MM.1S (cell line): ENCODE measurements at regions not wholly inside any gene's neighbourhood (a gene's known extent, or its start where the extent isn't known, plus 50 kb on each side); places are given as distances from the start of the nearest gene placed in this dataset.

Experiments
- DNase-seq: peaks from one replicate; pipeline ENCODE4 v3.0.0-alpha.2; 2015
- H2AFZ ChIP-seq: fragments of 300-600 bp; sonication (generic); 2 replicates; pipeline ENCODE4 v1.6.0; 2016; ENCODE audit warnings: antibody characterized with exemption, low read length
- H3F3A ChIP-seq: fragments of 300-600 bp; sonication (generic); 2 replicates; pipeline ENCODE4 v1.6.1; 2016; ENCODE audit warnings: mild to moderate bottlenecking, antibody characterized with exemption, low read length, moderate library complexity, mixed read lengths; ENCODE audit not compliant: insufficient read depth
- H3K27ac ChIP-seq: fragments of 300-600 bp; sonication (generic); 2 replicates; pipeline ENCODE4 v1.5.1; 2016; ENCODE audit warnings: mild to moderate bottlenecking, low read length
- H3K27me3 ChIP-seq: fragments of 300-600 bp; sonication (generic); replicated peaks from 2 replicates; pipeline ENCODE4 v1.6.0; 2016; ENCODE audit warnings: low read length; ENCODE audit not compliant: insufficient read depth
- H3K36me3 ChIP-seq: fragments of 300-600 bp; sonication (generic); replicated peaks from 2 replicates; pipeline ENCODE4 v1.6.1; 2016; ENCODE audit warnings: mild to moderate bottlenecking, low read length, mixed read lengths; ENCODE audit not compliant: insufficient read depth
- H3K4me1 ChIP-seq: fragments of 300-600 bp; sonication (generic); 2 replicates; pipeline ENCODE4 v1.6.1; 2016; ENCODE audit warnings: low read length, mixed read lengths
- H3K4me2 ChIP-seq: fragments of 300-600 bp; sonication (generic); 2 replicates; pipeline ENCODE4 v1.6.0; 2016; ENCODE audit warnings: low read depth, low read length
- H3K4me3 ChIP-seq: fragments of 300-600 bp; sonication (generic); 2 replicates; pipeline ENCODE4 v1.5.1; 2016; ENCODE audit warnings: low read length, mixed read lengths
- H3K79me2 ChIP-seq: fragments of 300-600 bp; sonication (generic); 2 replicates; pipeline ENCODE4 v1.6.1; 2016; ENCODE audit warnings: mixed run types, low read length, mixed read lengths
- H3K9ac ChIP-seq: fragments of 300-600 bp; sonication (generic); 2 replicates; pipeline ENCODE4 v1.6.1; 2016; ENCODE audit warnings: low read length, mixed read lengths
- H3K9me2 ChIP-seq: fragments of 300-600 bp; sonication (generic); replicated peaks from 2 replicates; pipeline ENCODE4 v1.6.1; 2016; ENCODE audit warnings: mild to moderate bottlenecking, low read length, mixed read lengths; ENCODE audit not compliant: insufficient read depth
- H3K9me3 ChIP-seq: fragments of 300-600 bp; sonication (generic); replicated peaks from 2 replicates; pipeline ENCODE4 v1.6.1; 2016; ENCODE audit warnings: mild to moderate bottlenecking, low read length, mixed read lengths; ENCODE audit not compliant: insufficient read depth
- H4K20me1 ChIP-seq: fragments of 300-600 bp; sonication (generic); 2 replicates; pipeline ENCODE4 v1.6.1; 2016; ENCODE audit warnings: mild to moderate bottlenecking, low read length, moderate library complexity, mixed read lengths; ENCODE audit not compliant: insufficient read depth
- CTCF ChIP-seq: fragments of 300-600 bp; sonication (generic); IDR thresholded peaks from 2 replicates; pipeline ENCODE4 v1.5.1; 2016; ENCODE audit warnings: antibody characterized with exemption, low read length, mixed read lengths
- EZH2 ChIP-seq: fragments of 300-600 bp; sonication (generic); optimal IDR thresholded peaks from 2 replicates; pipeline ENCODE3; 2017; ENCODE audit warnings: low read depth, mild to moderate bottlenecking, antibody characterized with exemption, low read length, mixed read lengths
- EZH2phosphoT487 ChIP-seq: fragments of 300-600 bp; sonication (generic); IDR thresholded peaks from 2 replicates; pipeline ENCODE4 v1.6.1; 2018; ENCODE audit warnings: antibody characterized with exemption, low read length

GRCh38 chr9:73839471-73839870, 657.7 kb upstream of the RORB start:
- no peak overlapping the region for H2AFZ ChIP-seq
- H4K20me1 ChIP-seq = no peaks in the 10 kb centered on the region
- H3F3A ChIP-seq = no peaks in the 10 kb centered on the region
- no peak overlapping the region for H3K27ac ChIP-seq
- H3K27me3 ChIP-seq = no peaks in the 10 kb centered on the region
- H3K9me2 ChIP-seq = no peaks in the 10 kb centered on the region
- H3K4me2 ChIP-seq = no peak overlapping the region
- H3K79me2 ChIP-seq = no peaks in the 10 kb centered on the region
- no peaks in the 10 kb centered on the region for H3K4me1 ChIP-seq
- H3K9ac ChIP-seq = no peak overlapping the region
- no peak overlapping the region for H3K4me3 ChIP-seq
- no peaks in the 10 kb centered on the region for H3K36me3 ChIP-seq
- no peak for DNase-seq
- no peaks in the 10 kb centered on the region for H3K9me3 ChIP-seq
- no peak for TF ChIP-seq EZH2phosphoT487
- no peak for TF ChIP-seq EZH2
- no peak for TF ChIP-seq CTCF

DNA sequence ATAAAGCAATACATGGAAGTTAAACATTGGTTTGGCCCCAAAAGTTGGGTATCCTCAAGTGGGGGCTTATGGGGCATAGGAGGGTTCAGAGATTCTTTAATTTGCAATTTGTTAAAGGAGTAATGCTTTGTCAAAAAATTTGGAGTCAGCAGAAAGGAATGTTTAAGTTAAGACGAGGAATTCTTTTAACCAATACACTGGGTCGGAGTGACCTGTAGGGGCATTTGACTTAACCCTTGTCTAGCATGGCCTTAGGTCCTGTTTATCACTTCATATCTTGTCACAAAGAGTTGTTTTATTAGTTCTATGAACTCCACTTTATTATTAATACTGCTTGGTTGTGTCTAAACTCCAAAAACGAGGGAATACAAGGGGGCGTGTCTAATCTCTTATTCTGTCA, 656.1 kb upstream of the RORB start:
- Histone ChIP-seq H3K27ac (no peak overlapping the region), H3K79me2 (no peaks in the 10 kb centered on the region), H3K4me2 (no peak overlapping the region), H4K20me1 (no peaks in the 10 kb centered on the region), H3K9ac (no peak overlapping the region), H3K9me2 (no peaks in the 10 kb centered on the region), H3K4me1 (no peaks in the 10 kb centered on the region), H3K4me3 (no peak overlapping the region), H3F3A (no peaks in the 10 kb centered on the region), H2AFZ (no peak overlapping the region), H3K27me3 (no peaks in the 10 kb centered on the region), H3K36me3 (no peaks in the 10 kb centered on the region), H3K9me3 (no peaks in the 10 kb centered on the region)
- TF ChIP-seq EZH2phosphoT487 (no peak), CTCF (no peak), EZH2 (no peak)
- DNase-seq = no peak

GRCh38 chr9:73844135-73844534, 653.0 kb upstream of the RORB start:
- Histone ChIP-seq H3K9ac (no peak overlapping the region), H3K79me2 (no peaks in the 10 kb centered on the region), H3K27ac (no peak overlapping the region), H3K4me1 (no peaks in the 10 kb centered on the region), H4K20me1 (no peaks in the 10 kb centered on the region), H3K9me2 (no peaks in the 10 kb centered on the region), H3F3A (no peaks in the 10 kb centered on the region), H3K36me3 (no peaks in the 10 kb centered on the region), H3K4me3 (no peak overlapping the region), H3K9me3 (no peaks in the 10 kb centered on the region), H3K27me3 (no peaks in the 10 kb centered on the region), H3K4me2 (no peak overlapping the region), H2AFZ (no peak overlapping the region)
- no peak for TF ChIP-seq EZH2
- TF ChIP-seq CTCF = no peak
- no peak for TF ChIP-seq EZH2phosphoT487
- no peak for DNase-seq

DNA sequence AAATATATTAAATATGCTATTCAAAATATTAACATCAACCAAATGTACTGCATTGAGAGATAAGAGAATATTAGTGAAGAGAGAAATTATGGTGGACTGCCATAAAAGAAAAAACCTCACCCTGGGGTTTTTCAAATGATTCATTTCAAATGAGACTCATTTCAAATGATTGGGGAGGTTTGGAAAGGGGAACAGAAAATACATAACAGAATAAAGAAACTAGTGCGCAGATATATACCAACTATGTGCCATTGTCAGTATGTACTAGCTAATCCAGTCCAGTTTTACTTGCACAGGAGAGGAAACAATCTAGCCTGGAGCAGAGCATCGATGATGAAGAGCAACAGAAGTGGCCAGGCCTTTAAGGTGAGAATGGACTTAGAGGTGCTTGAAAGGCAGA, 651.6 kb upstream of the RORB start:
- no peak overlapping the region for H3K4me3 ChIP-seq
- H4K20me1 ChIP-seq = no peaks in the 10 kb centered on the region
- no peaks in the 10 kb centered on the region for H3K79me2 ChIP-seq
- no peaks in the 10 kb centered on the region for H3K9me2 ChIP-seq
- no peak for DNase-seq
- no peaks in the 10 kb centered on the region for H3K4me1 ChIP-seq
- no peak for TF ChIP-seq EZH2phosphoT487
- no peak for TF ChIP-seq CTCF
- no peak for TF ChIP-seq EZH2
- H3F3A ChIP-seq = no peaks in the 10 kb centered on the region
- no peak overlapping the region for H2AFZ ChIP-seq
- no peak overlapping the region for H3K27ac ChIP-seq
- H3K9me3 ChIP-seq = no peaks in the 10 kb centered on the region
- no peaks in the 10 kb centered on the region for H3K27me3 ChIP-seq
- no peaks in the 10 kb centered on the region for H3K36me3 ChIP-seq
- no peak overlapping the region for H3K9ac ChIP-seq
- H3K4me2 ChIP-seq = no peak overlapping the region
